ENCODE measurements at regions not wholly inside any gene's neighbourhood (a gene's known extent, or its start where the extent isn't known, plus 50 kb on each side); places are given as distances from the start of the nearest gene placed in this dataset.
"Not testable (repeated sequence)": the region's sequence is repeated elsewhere in the genome, so short reads cannot be mapped to it uniquely, and the experiment has no call there.

GRCh38 chr12:131266591-131267467, 313.1 kb downstream of the ADGRD1 start:
- Mint-ChIP-seq H3K27ac (no peak overlapping the region), H3K9me3 (no peaks in the 10 kb centered on the region), H3K36me3 (ENCODE audit: low read depth) (no peaks in the 10 kb centered on the region), H3K4me3 (no peak overlapping the region), H3K4me1 (ENCODE audit: low read depth) (no peaks in the 10 kb centered on the region), H3K27me3 (ENCODE audit: low read depth) (no peaks in the 10 kb centered on the region)

- no peaks in the 10 kb centered on the region for H3K9me3 Mint-ChIP-seq
- H3K27ac Mint-ChIP-seq, result no peak overlapping the region
- no peaks in the 10 kb centered on the region for H3K4me1 Mint-ChIP-seq (ENCODE audit: low read depth)
- H3K36me3 Mint-ChIP-seq (ENCODE audit: low read depth), result no peaks in the 10 kb centered on the region
- H3K4me3 Mint-ChIP-seq, result no peak overlapping the region
- H3K27me3 Mint-ChIP-seq (ENCODE audit: low read depth), result no peaks in the 10 kb centered on the region
These were observed 313.9 kb downstream of the ADGRD1 start for GRCh38 chr12:131267576-131267975.

DNA sequence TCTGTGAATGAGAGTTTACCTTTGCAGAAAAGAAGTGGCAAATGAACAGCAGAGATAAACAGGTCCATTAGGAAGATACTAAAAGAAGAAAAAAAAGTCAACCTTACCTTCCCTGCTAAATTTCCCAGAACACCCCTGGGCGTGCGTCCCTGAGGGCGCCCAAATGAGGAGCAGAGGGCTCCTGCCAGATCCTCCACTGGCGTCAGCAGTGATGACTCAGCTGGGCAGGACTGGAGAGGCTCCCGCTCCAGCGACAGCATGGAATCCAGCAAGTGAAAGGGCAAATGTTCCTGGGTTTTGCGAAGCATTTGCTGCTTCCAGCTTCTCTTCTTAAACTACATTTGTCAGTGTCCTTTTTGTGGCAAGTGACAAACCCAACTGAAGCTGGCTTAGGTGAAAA, 314.4 kb downstream of the ADGRD1 start:
- not testable (repeated sequence) for H3K4me3 Mint-ChIP-seq; H3K4me1 Mint-ChIP-seq (ENCODE audit: low read depth); H3K9me3 Mint-ChIP-seq; H3K36me3 Mint-ChIP-seq (ENCODE audit: low read depth); H3K27ac Mint-ChIP-seq; H3K27me3 Mint-ChIP-seq (ENCODE audit: low read depth)

DNA sequence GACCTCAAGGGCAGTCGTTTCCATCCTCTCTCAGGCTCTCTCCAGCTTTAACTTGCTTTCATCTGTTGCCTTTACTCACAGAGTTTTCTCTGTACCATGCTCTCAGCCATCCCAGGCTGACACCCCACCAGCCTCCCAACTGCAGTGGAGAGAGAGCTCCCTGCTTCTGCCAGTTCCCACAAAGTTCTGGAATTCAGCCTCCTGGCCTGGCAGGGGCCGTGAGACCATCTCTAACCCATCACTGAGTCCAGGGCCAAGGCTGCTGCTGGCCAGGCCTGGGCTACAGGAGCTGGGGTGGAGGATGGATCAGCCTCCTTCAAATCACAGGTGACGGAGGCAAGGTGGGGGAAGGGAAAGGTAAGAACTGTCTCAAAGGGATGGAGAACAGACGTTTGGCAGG, 314.9 kb downstream of the ADGRD1 start:
- H3K4me1 Mint-ChIP-seq (ENCODE audit: low read depth); H3K27me3 Mint-ChIP-seq (ENCODE audit: low read depth); H3K36me3 Mint-ChIP-seq (ENCODE audit: low read depth); H3K4me3 Mint-ChIP-seq; H3K9me3 Mint-ChIP-seq; H3K27ac Mint-ChIP-seq: not testable (repeated sequence)

DNA sequence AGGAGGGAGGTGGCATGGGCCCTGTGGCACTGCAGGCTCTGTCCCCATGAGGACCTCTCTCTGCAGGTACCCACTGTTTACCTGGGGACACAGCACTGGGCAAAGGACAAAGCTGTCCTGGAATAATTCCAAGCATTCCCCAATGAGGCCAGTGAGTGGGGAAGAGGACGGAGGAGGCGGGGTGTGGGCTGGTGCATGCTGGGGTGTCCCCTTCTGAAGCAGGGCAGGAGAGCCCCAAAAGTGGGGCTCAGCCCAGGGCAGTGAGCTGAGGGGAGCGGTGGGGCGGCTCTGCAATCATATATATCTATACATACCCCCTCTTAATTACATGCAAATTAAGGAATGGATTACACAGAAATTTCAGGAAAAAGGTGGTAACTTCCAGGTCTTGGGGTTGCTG, 315.8 kb downstream of the ADGRD1 start:
- H3K4me3 Mint-ChIP-seq, result no peak overlapping the region
- H3K27me3 Mint-ChIP-seq (ENCODE audit: low read depth), result no peaks in the 10 kb centered on the region
- no peaks in the 10 kb centered on the region for H3K36me3 Mint-ChIP-seq (ENCODE audit: low read depth)
- H3K4me1 Mint-ChIP-seq (ENCODE audit: low read depth), result no peaks in the 10 kb centered on the region
- no peaks in the 10 kb centered on the region for H3K9me3 Mint-ChIP-seq
- H3K27ac Mint-ChIP-seq, result no peak overlapping the region

GRCh38 chr12:131269977-131270376, 316.3 kb downstream of the ADGRD1 start:
- H3K4me3 Mint-ChIP-seq; H3K27ac Mint-ChIP-seq; H3K9me3 Mint-ChIP-seq; H3K27me3 Mint-ChIP-seq (ENCODE audit: low read depth); H3K4me1 Mint-ChIP-seq (ENCODE audit: low read depth); H3K36me3 Mint-ChIP-seq (ENCODE audit: low read depth): not testable (repeated sequence)

GRCh38 chr12:131271724-131272123, 318.0 kb downstream of the ADGRD1 start:
- Mint-ChIP-seq H3K9me3 (no peaks in the 10 kb centered on the region), H3K27me3 (ENCODE audit: low read depth) (no peaks in the 10 kb centered on the region), H3K4me3 (no peak overlapping the region), H3K4me1 (ENCODE audit: low read depth) (no peaks in the 10 kb centered on the region), H3K36me3 (ENCODE audit: low read depth) (no peaks in the 10 kb centered on the region), H3K27ac (no peak overlapping the region)

DNA sequence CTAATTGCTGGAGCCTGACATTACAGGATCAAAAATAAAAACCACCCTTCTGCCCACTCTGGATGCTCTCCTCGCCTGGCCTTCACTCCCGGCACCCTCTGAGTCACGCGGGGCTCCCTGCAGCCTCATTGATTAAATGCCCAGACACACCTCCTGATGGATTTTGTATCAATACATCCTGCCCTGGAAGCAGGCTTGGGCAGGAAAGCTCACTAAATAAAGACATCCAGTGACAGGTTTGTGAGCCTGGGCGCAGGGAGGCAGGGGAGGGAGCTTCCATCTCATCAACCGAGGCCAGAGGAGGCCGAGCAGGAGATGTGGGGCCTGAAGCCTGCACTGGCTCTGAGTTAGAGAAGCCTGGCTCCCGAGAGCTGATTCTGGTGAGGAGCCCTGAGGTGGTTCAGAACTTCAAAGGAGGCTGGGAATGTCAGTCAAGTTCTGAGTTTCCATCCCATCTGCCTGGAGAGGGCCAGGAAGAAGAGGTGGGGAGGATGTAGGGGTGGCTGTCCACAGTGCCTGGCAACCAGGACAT, 318.6 kb downstream of the ADGRD1 start:
- not testable (repeated sequence) for H3K4me3 Mint-ChIP-seq; H3K4me1 Mint-ChIP-seq (ENCODE audit: low read depth); H3K27me3 Mint-ChIP-seq (ENCODE audit: low read depth); H3K9me3 Mint-ChIP-seq; H3K27ac Mint-ChIP-seq; H3K36me3 Mint-ChIP-seq (ENCODE audit: low read depth)

DNA sequence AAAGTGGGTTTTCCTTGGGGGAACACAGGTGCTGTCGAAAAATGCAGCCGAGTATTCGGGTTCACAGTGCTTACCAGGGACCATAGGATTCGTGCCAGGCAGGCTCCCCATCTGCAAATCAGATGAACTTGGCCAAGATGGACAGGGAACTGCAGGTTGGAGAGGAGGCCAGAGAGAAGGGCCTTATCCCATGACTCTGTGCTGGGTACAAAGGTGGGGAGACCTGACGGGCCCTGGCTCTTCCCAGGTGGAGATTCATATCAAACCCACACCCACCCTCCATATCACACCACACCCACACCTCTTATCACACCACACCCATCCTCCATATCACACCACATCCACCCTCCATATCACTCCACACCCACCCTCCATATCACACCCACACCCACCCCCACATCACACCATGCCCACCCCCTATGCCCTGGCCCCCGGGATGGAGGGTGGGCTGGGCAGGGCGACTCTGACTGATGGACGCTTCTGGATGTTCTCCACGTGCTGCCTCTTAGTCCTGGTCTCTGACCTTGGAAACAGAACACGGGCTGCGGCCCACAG, 319.7 kb downstream of the ADGRD1 start:
- H3K4me1 Mint-ChIP-seq (ENCODE audit: low read depth), result no peaks in the 10 kb centered on the region
- H3K9me3 Mint-ChIP-seq, result no peaks in the 10 kb centered on the region
- no peak overlapping the region for H3K4me3 Mint-ChIP-seq
- H3K27me3 Mint-ChIP-seq (ENCODE audit: low read depth), result no peaks in the 10 kb centered on the region
- no peak overlapping the region for H3K27ac Mint-ChIP-seq
- no peaks in the 10 kb centered on the region for H3K36me3 Mint-ChIP-seq (ENCODE audit: low read depth)

- Mint-ChIP-seq H3K4me1 (ENCODE audit: low read depth) (no peaks in the 10 kb centered on the region), H3K4me3 (no peak overlapping the region), H3K27me3 (ENCODE audit: low read depth) (no peaks in the 10 kb centered on the region), H3K36me3 (ENCODE audit: low read depth) (no peaks in the 10 kb centered on the region), H3K27ac (no peak overlapping the region), H3K9me3 (no peaks in the 10 kb centered on the region)
These were observed 320.4 kb downstream of the ADGRD1 start for GRCh38 chr12:131274061-131274460.

- Mint-ChIP-seq H3K4me3 (no peak overlapping the region), H3K36me3 (ENCODE audit: low read depth) (no peaks in the 10 kb centered on the region), H3K27ac (no peak overlapping the region), H3K27me3 (ENCODE audit: low read depth) (no peaks in the 10 kb centered on the region), H3K4me1 (ENCODE audit: low read depth) (no peaks in the 10 kb centered on the region), H3K9me3 (no peaks in the 10 kb centered on the region)
These were observed 321.2 kb downstream of the ADGRD1 start for GRCh38 chr12:131274906-131275305.

DNA sequence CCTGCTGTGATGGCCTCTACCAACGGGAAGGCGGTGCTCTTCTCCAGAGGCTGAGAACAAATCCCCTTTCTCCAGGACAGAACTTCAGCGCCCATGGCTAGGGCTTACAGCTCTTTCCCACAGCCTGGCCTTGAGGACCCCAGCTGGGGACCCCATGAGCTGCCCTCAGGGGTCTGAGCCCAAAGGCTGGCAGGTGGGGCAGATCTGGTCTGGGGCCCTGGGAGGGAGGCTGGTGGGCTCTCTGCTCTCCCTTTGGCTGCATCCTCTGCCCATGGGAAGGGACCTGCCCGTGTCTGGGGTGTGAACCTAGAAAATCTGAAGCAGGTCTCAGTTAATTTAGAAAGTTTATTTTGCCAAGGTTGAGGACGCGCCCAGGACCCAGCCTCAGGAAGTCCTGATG, 322.1 kb downstream of the ADGRD1 start:
- Mint-ChIP-seq H3K9me3 (no peaks in the 10 kb centered on the region), H3K4me3 (no peak overlapping the region), H3K27me3 (ENCODE audit: low read depth) (no peaks in the 10 kb centered on the region)

GRCh38 chr12:131276501-131277185, 322.9 kb downstream of the ADGRD1 start:
- H3K9me3 Mint-ChIP-seq, result no peaks in the 10 kb centered on the region

More for the DNA sequence above, 322.1 kb downstream of the ADGRD1 start:
- H3K36me3 Mint-ChIP-seq (ENCODE audit: low read depth), result no peaks in the 10 kb centered on the region
- no peaks in the 10 kb centered on the region for H3K4me1 Mint-ChIP-seq (ENCODE audit: low read depth)
- no peak overlapping the region for H3K27ac Mint-ChIP-seq

DNA sequence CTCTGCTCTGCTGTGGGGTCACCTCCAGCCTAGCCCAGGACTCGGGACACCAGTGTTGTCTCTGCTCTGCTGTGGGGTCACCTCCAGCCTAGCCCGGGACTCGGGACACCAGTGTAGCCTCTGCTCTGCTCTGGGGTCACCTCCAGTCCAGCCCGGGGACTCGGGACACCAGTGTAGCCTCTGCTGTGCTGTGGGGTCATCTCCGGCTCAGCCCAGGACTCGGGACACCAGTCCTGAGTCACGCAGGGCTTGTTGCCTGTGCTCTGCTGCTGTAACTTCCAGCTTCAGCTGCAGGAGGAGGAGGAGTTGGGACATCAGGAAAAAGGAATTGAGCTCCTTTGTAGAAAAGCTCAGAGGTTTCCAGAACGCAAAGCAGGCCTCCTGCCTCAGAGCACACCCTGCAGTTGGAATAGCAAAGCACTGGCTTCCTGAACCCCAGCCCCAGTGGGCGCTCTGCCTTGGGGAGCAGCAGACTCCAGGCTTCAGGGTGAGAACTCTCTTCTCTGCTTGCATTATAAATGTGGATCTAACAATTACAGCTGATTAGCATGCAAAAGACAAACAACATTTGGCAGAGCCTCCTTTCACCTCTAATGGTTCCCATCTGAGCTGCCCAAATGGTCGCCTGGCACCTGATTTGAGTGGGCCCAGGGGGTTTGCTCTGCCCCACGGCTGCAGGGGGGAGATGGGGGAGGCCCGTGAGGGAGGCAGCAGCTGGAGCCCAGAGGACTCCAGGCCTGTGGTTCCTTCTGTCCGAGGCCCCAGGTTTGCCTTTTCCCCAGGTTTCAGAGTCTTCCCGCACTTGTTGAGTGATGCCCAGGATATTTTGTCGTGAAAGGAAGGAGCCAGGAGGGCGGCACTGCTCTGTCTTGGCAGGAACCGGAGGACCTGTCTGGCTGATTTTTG, 323.7 kb downstream of the ADGRD1 start:
- not testable (repeated sequence) for H3K27me3 Mint-ChIP-seq (ENCODE audit: low read depth); H3K4me1 Mint-ChIP-seq (ENCODE audit: low read depth); H3K4me3 Mint-ChIP-seq; H3K27ac Mint-ChIP-seq; H3K9me3 Mint-ChIP-seq; H3K36me3 Mint-ChIP-seq (ENCODE audit: low read depth)

More at GRCh38 chr12:131276501-131277185, 322.9 kb downstream of the ADGRD1 start:
- Mint-ChIP-seq H3K36me3 (ENCODE audit: low read depth) (no peaks in the 10 kb centered on the region), H3K4me3 (no peak overlapping the region), H3K4me1 (ENCODE audit: low read depth) (no peaks in the 10 kb centered on the region), H3K27ac (no peak overlapping the region), H3K27me3 (ENCODE audit: low read depth) (no peaks in the 10 kb centered on the region)

All from T-helper 1 cell treated with Interleukin-12 subunit alpha and Interleukin-12 subunit beta and Interleukin-4 antibody, amounts not matched to agents 30 μg/mL and 1 μg/mL, for 36 hours (primary cell).